GM13977 (cell line): ENCODE measurements at regions not wholly inside any gene's neighbourhood (a gene's known extent, or its start where the extent isn't known, plus 50 kb on each side); places are given as distances from the start of the nearest gene placed in this dataset.

Source experiments
- DNase-seq: peaks from one replicate; pipeline ENCODE4 v3.0.0; 2012; ENCODE audit warnings: low spot score
- in situ Hi-C: fragments of 300-500 bp; cut with MboI; formaldehyde crosslinking; loops from one replicate; pipeline ENCODE4 v1.12.0; 2022; ENCODE audit warnings: low sequenced_read_pairs, low pct_unique_long_range_greater_than_20kb, mixed read lengths, inconsistent platforms; ENCODE audit not compliant: unreplicated experiment
- TF ChIP-seq, protein P1 (sequence below): IDR thresholded peaks from 2 replicates; pipeline ENCODE4 v1.5.1; 2012; ENCODE audit warnings: mild to moderate bottlenecking, control low read depth; ENCODE audit not compliant: insufficient read depth; ENCODE audit errors: extremely low read depth, missing control alignments

DNA sequence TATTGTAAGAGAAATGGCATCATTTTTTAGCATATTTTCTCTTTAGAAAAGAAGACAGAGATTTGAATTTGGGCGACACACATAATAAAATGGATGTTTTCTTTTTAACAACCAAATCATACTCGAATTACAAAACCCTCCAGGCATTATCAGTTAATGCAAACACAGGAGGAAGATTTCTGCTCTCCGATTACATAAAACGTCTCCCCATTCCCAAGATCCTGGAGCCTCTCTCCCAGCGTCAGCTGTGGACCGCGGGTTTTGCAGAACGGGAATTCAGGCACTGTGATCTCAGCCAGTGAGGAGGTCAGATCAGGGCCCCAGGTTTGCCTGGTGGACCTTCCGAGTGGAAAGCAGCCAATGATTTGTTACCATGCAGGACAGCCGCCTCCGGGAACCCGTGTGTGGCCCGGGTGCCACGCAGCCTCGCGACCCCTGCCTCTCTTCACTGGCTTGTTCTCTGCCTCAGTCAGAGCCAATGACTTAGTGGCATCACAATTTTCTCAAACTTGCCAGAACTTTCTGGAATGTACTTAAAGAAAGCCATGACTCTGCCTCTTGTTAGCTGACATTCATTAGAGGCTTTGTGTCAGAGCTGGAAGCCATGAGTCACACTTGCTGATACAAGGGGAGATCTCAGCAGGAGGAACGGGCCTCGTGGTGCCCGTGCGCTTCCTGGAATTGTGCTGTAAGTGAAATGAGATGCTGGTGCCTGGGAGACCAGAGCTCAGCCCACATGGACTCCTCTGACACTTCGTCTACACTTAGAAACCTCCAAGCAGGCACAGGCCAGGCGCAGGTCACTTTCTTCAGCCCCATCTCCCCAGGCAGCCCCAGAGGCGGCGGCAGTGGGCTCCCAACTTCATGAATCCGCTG, 246.1 kb downstream of the KLF6 start:
- in situ Hi-C loops = no loop called here
- TF ChIP-seq, protein P1, sequence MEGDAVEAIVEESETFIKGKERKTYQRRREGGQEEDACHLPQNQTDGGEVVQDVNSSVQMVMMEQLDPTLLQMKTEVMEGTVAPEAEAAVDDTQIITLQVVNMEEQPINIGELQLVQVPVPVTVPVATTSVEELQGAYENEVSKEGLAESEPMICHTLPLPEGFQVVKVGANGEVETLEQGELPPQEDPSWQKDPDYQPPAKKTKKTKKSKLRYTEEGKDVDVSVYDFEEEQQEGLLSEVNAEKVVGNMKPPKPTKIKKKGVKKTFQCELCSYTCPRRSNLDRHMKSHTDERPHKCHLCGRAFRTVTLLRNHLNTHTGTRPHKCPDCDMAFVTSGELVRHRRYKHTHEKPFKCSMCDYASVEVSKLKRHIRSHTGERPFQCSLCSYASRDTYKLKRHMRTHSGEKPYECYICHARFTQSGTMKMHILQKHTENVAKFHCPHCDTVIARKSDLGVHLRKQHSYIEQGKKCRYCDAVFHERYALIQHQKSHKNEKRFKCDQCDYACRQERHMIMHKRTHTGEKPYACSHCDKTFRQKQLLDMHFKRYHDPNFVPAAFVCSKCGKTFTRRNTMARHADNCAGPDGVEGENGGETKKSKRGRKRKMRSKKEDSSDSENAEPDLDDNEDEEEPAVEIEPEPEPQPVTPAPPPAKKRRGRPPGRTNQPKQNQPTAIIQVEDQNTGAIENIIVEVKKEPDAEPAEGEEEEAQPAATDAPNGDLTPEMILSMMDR = no peak
- no peak for DNase-seq

DNA sequence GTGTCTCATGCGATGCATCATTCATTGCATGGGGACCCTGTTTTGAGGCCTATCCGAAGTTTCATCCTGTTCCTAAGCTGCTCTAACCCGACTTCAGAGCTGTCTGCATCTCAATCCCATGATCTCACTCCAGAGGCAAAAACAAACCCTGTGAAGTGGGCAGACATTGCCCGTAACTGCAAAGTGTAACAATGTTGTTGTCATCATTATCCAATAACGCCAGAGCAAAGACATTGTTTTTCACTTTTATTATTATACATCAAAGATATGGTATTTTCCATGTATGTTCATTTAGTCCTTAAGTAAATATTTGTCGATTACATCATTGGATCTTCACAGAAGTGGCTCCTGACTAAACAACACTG, 246.7 kb downstream of the KLF6 start:
- in situ Hi-C loops = no loop called here
- TF ChIP-seq, protein P1 = no peak
- DNase-seq = no peak

DNA sequence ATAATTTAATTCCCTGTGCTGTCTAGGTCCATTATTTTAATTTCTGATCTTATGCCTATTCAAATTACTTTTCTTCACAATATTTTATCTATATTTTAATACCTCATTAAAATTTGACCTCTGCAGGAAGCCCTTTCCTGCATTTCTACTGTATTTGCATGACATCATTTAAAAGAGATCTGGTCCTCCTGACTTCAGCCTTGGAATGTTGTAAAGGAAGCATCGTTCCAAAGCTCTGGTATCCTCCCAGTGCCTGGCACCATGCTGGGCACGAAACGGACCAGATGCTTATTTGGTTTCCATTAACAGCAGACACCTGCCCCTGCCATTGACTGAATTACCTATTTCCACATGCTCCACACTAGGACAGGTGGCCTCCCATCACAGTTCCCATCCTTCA, 247.5 kb downstream of the KLF6 start:
- in situ Hi-C loops = no loop called here
- TF ChIP-seq, protein P1 = no peak
- DNase-seq = no peak

DNA sequence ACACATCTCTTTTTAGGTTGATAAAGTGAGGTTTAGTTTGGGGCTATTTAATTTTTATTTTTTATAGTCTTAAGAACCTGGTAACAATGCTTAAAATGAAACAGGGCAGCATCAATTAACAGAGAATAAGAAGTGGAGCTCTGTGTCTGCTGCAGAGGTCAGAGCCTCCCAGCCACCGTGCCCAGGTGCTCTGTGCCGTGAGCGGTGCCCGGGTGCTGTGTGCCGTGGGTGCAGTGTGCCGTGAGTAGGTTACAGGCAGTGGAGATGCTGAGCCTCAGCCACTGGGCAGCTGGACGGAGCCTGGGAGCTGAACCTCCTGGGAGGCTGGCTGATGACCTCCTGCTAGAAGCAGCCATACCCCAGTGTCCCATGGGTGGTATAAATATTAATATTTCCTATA, 250.0 kb downstream of the KLF6 start:
- DNase-seq = no peak
- in situ Hi-C loops = no loop called here
- TF ChIP-seq, protein P1 = no peak

DNA sequence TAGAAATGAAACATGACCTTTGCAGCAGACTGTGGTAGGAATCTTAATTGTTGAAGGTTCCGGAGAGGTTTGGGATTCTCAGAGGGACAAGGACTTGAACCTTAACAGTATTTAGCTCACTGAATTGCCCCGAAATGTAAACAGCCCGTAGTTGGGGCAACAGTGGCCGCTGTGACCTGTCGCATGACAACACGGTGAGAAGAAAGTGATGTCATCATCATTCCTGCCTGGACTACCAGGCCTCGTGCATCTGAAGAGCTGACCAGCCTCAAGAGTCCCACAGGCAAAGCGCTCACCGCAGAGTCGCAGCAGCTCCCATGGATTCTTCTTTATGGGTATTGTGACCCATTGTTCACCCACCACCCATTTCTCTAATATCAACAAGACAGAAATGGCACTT, 250.6 kb downstream of the KLF6 start:
- no peak for DNase-seq
- TF ChIP-seq, protein P1 = no peak
- in situ Hi-C loops = no loop called here

DNA sequence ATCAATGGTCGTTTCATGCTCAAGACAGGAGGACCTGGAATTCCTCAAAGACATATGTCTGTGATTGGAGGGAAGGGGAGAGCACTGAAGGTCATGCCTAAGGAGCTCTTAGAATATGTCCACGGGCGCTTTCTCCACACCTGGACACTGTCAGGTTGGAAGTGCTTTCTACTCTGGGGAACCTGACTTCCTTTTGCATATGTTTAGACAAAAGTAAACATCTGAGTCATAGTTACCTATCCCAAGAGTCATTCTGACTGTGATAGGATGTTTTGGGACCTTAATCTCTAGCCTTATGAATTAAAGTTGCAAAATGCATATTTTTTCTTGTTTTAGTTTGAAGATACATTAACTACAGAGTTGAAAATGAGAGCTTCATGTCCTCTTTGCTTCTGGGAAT, 251.7 kb downstream of the KLF6 start:
- in situ Hi-C loops = no loop called here
- DNase-seq = no peak
- TF ChIP-seq, protein P1 = no peak
